COLO668 (cell line): ENCODE measurements at regions not wholly inside any gene's neighbourhood (a gene's known extent, or its start where the extent isn't known, plus 50 kb on each side); places are given as distances from the start of the nearest gene placed in this dataset.

Source experiments
- DNase-seq: peaks from one replicate; lab custom pipeline; 2025; ENCODE audit not compliant: unreplicated experiment; lab: John Stamatoyannopoulos, UW

DNA sequence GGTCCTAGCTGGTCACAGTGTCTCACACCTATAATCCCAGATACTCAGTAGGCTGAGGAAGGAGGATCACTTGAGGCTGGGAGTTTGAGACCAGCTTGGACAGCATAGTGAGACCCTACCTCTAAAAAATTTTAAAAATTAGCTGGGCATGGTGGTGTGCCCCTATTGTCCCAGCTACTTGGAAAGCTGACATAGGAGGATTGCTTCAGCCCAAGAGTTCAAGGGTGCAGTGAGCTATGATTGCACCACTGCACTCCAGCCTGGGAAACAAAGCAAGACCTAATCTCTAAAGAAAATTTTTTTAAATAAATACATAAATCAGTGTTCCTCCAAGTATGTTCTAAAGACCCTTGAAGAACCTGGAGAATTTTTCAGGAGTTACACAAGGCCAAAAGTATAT lies 50.6 kb upstream of the GNAO1 start:
- DNase-seq = no peak

- DNase-seq = no peak
These were observed 54.0 kb upstream of the GNAO1 start for GRCh38 chr16:56137269-56137668.

GRCh38 chr16:56136256-56136655 lies 55.0 kb upstream of the GNAO1 start:
- no peak for DNase-seq

DNA sequence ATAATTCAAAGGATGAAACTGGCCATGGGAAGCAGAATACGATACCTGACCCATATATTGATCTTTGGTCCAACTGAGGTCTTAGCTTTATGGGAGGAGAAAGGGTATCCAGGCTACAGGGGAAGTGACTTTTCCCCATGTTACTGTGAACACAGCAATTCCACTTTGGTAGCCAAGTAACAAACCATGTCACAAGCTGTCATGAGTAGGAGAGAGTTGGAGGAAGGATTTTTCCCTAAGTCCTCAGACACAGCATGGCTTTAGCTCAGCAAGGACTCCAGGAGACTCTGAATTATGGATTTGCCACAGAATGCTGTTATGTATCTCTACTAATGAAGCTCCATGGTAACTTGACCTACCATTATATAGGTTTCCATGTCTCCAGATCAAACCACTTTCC lies 56.5 kb upstream of the GNAO1 start:
- DNase-seq = no peak

- DNase-seq = no peak
These were observed 65.4 kb upstream of the GNAO1 start for GRCh38 chr16:56125922-56126321.

DNA sequence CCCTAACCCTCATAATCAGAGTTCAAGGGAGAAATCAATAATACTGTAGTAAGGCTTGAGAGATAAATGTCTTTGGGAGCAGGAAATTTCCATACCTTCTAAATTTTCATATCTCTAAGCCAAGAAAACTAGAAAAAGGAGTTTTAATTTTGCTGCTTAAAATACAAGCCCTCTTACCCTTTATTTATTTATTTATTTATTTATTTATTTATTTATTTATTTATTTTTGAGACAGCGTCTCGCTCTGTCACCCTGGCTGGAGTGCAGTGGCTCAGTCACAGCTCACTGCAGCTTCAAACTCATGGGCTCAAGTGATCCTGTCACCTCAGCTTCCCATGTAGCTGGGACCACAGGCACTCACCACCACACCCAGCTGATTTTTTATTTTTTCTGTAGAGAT lies 69.0 kb upstream of the GNAO1 start:
- no peak for DNase-seq

DNA sequence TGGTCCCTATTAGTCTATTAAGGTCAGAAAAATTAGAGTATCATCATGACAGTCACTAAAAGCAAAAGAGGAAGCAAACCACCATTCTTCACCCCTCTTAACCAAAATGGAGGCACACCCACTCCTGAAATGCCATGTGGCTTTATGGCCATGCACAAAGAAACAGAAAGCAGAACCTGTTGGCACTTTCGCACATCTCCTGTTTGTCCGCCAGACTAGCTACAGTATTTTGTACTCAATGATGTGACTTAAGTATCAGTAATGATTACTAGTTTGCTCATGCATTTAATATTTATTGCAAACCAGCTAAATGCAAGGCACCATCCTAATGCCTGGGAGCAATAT lies 70.2 kb upstream of the GNAO1 start:
- no peak for DNase-seq

- DNase-seq = no peak
These were observed 70.7 kb upstream of the GNAO1 start for GRCh38 chr16:56120447-56121155.

DNA sequence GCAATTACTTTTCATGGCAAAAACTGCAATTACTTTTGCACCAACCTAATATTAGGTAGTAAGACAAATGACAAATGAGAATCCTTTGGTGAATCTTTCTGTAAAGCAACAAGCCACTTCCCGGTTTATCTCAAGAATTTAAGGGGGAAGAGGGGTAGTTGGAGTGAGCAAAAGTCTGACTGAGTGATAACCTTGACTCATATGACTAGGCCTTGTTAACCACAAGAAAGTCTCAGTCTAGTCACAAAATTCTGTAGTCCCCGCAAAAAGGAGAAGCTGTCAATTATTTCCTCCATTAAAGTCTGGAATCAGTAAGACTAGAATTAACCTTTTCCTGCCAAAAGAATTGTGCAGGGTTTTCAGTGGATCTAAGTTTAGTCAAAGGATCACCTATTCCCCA lies 72.2 kb upstream of the GNAO1 start:
- DNase-seq = no peak

- DNase-seq = no peak
These were observed 74.7 kb upstream of the GNAO1 start for GRCh38 chr16:56116577-56116964.

- DNase-seq = no peak
These were observed 75.3 kb upstream of the GNAO1 start for GRCh38 chr16:56115817-56116576.

- DNase-seq = no peak
These were observed 78.1 kb upstream of the GNAO1 start for GRCh38 chr16:56113223-56113622.

DNA sequence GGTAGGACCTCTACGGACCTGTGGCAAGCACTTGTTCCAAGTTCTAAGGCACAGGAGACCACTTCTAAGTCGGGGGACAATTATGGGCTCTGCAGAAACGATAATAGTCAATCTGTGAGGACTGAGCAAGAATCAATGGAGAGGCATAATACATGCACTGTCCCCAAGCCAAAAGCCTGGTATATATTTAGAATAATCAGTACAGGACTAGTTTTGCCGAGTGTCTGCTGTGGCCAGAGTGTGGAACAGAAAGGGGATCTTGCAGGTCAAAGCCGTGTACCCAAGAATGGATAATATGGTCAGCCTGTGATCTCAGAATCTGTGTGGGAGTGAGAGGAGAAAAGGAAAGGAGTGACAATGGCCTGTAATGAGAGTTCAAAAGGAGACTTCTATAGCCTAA lies 80.2 kb upstream of the GNAO1 start:
- DNase-seq = no peak

DNA sequence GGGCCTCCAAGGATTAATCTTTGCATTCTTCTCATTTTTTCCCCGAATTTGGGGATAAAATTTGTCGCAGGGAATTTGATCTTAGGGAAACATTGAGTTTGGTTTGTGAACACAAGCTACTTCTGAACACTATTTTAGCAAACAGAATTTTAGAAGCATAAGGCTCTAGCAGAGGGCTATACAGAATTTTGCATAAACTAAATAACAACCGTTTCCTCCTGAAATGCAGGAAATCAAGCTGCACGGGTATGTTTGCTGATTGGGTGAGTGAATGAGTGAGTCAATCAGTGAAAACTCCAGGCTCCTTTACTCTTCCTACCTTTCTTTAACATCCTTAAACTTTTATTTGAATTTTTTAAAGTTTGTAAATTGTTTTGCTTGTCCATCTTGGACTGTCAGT lies 81.3 kb upstream of the GNAO1 start:
- DNase-seq = no peak

GRCh38 chr16:56109205-56109604 lies 82.1 kb upstream of the GNAO1 start:
- no peak for DNase-seq

- no peak for DNase-seq
These were observed 82.6 kb upstream of the GNAO1 start for GRCh38 chr16:56108724-56109123.

GRCh38 chr16:56108056-56108471 lies 83.2 kb upstream of the GNAO1 start:
- no peak for DNase-seq

- no peak for DNase-seq
These were observed 84.8 kb upstream of the GNAO1 start for GRCh38 chr16:56106527-56106926.

- no peak for DNase-seq
These were observed 88.4 kb upstream of the GNAO1 start for GRCh38 chr16:56102906-56103305.

- DNase-seq = no peak
These were observed 89.1 kb upstream of the GNAO1 start for GRCh38 chr16:56102183-56102686.

- DNase-seq = no peak
These were observed 89.8 kb upstream of the GNAO1 start for GRCh38 chr16:56101480-56101879.

DNA sequence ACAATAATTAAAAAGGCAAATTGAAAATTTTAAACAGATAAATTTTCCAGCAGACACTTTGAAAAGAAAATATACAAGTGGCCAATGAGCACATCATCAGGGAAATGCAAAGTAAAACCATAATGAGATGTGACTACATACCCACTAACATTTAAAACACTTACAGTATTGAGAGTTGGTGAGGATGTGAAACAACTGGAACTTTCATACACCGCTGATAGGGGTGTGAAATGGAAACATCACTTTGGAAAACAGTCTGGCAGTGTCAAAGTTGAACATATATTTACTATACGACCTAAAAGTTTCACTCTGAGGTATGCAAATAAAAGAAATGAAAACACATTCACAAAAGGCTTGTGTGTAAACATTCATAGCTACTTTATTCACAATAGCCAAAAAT lies 94.0 kb upstream of the GNAO1 start:
- DNase-seq = no peak

- DNase-seq = no peak
These were observed 97.1 kb upstream of the GNAO1 start for GRCh38 chr16:56094231-56094630.
